HG02588 (cell line): ENCODE measurements at regions not wholly inside any gene's neighbourhood (a gene's known extent, or its start where the extent isn't known, plus 50 kb on each side); places are given as distances from the start of the nearest gene placed in this dataset.
A peak's percentile ranks its signal among the peaks of the same experiment; 100 is the strongest.
"Not testable (repeated sequence)": the region's sequence is repeated elsewhere in the genome, so short reads cannot be mapped to it uniquely, and the experiment has no call there.

Source experiments
- ATAC-seq: cut with Tn5 transposase; IDR thresholded peaks from one replicate; pipeline ENCODE4 v1.9.1; 2021; ENCODE audit warnings: mild to moderate bottlenecking, moderate library complexity; ENCODE audit not compliant: unreplicated experiment

- ATAC-seq: not testable (repeated sequence)
Measured at GRCh38 chr1:148361427-148362215, 121.5 kb downstream of the PPIAL4G start.

GRCh38 chr1:148357037-148357436 lies 126.1 kb downstream of the PPIAL4G start:
- no peak for ATAC-seq

- ATAC-seq: no peak
Measured at GRCh38 chr1:148355976-148356375, 127.1 kb downstream of the PPIAL4G start.

GRCh38 chr1:148354913-148355308 lies 128.2 kb downstream of the PPIAL4G start:
- ATAC-seq: no peak

GRCh38 chr1:148354284-148354912 lies 128.7 kb downstream of the PPIAL4G start:
- no peak for ATAC-seq

- ATAC-seq: no peak
Measured at GRCh38 chr1:148353461-148354283, 129.4 kb downstream of the PPIAL4G start.

- no peak for ATAC-seq
Measured at GRCh38 chr1:148352470-148353053, 130.5 kb downstream of the PPIAL4G start.

GRCh38 chr1:148347781-148348180 lies 135.3 kb downstream of the PPIAL4G start:
- no peak for ATAC-seq

GRCh38 chr1:148345659-148346151 lies 137.4 kb downstream of the PPIAL4G start:
- not testable (repeated sequence) for ATAC-seq

- ATAC-seq: not testable (repeated sequence)
Measured at GRCh38 chr1:148344651-148345050, 138.5 kb downstream of the PPIAL4G start.

- ATAC-seq: not testable (repeated sequence)
Measured at GRCh38 chr1:148341729-148342128, 141.4 kb downstream of the PPIAL4G start.

- ATAC-seq: not testable (repeated sequence)
Measured at GRCh38 chr1:148336121-148336918, 146.8 kb downstream of the PPIAL4G start.

- peak; percentile 73 for ATAC-seq
Measured at GRCh38 chr1:148334339-148335130, 148.6 kb downstream of the PPIAL4G start.

- no peak for ATAC-seq
Measured at GRCh38 chr1:148333875-148334338, 149.2 kb downstream of the PPIAL4G start.

GRCh38 chr1:148328884-148329283 lies 154.2 kb downstream of the PPIAL4G start:
- no peak for ATAC-seq

- ATAC-seq: not testable (repeated sequence)
Measured at GRCh38 chr1:148325031-148325430, 158.1 kb downstream of the PPIAL4G start.

GRCh38 chr1:148324465-148324864 lies 158.6 kb downstream of the PPIAL4G start:
- not testable (repeated sequence) for ATAC-seq

- not testable (repeated sequence) for ATAC-seq
Measured at GRCh38 chr1:148320079-148320478, 163.0 kb downstream of the PPIAL4G start.

GRCh38 chr1:148318904-148319242 lies 164.2 kb downstream of the PPIAL4G start:
- no peak for ATAC-seq
